KMS-11 (cell line): ENCODE measurements at regions not wholly inside any gene's neighbourhood (a gene's known extent, or its start where the extent isn't known, plus 50 kb on each side); places are given as distances from the start of the nearest gene placed in this dataset.
A peak's percentile ranks its signal among the peaks of the same experiment; 100 is the strongest.

Experiments used
- H2AFZ ChIP-seq: fragments of 200-600 bp; sonication (generic); 2 replicates; pipeline ENCODE4 v1.6.1; 2016; ENCODE audit warnings: antibody characterized with exemption, mixed run types, low read depth
- H3K27ac ChIP-seq: fragments of 200-600 bp; sonication (generic); 2 replicates; pipeline ENCODE4 v1.6.1; 2016; ENCODE audit warnings: mild to moderate bottlenecking, mixed run types
- H3K27me3 ChIP-seq: fragments of 200-600 bp; sonication (generic); 2 replicates; pipeline ENCODE4 v1.6.1; 2017; ENCODE audit warnings: mild to moderate bottlenecking, low read depth, mixed run types, moderate library complexity; ENCODE audit not compliant: insufficient read depth
- H3K36me3 ChIP-seq: fragments of 200-600 bp; sonication (generic); 2 replicates; pipeline ENCODE4 v1.6.1; 2017; ENCODE audit warnings: mild to moderate bottlenecking, mixed run types; ENCODE audit not compliant: insufficient read depth
- H3K4me1 ChIP-seq: fragments of 200-600 bp; sonication (generic); 2 replicates; pipeline ENCODE4 v1.6.1; 2016; ENCODE audit warnings: mild to moderate bottlenecking, low read depth, mixed run types; ENCODE audit not compliant: poor library complexity, severe bottlenecking
- H3K4me2 ChIP-seq: fragments of 200-600 bp; sonication (generic); 2 replicates; pipeline ENCODE4 v1.7.0; 2016; ENCODE audit warnings: mild to moderate bottlenecking, mixed run types
- H3K4me3 ChIP-seq: fragments of 200-600 bp; sonication (generic); IDR thresholded peaks from 2 replicates; pipeline ENCODE4 v1.6.1; 2017; ENCODE audit warnings: low read depth, low read length, mixed read lengths; ENCODE audit not compliant: insufficient read depth
- H3K79me2 ChIP-seq: fragments of 200-600 bp; sonication (generic); 2 replicates; pipeline ENCODE4 v1.6.1; 2016; ENCODE audit warnings: low read depth, mixed run types; ENCODE audit not compliant: insufficient read depth
- H3K9ac ChIP-seq: fragments of 200-600 bp; sonication (generic); 2 replicates; pipeline ENCODE4 v1.6.1; 2016; ENCODE audit warnings: mild to moderate bottlenecking, mixed run types
- H4K20me1 ChIP-seq: fragments of 200-600 bp; sonication (generic); 2 replicates; pipeline ENCODE4 v1.6.1; 2016; ENCODE audit warnings: mild to moderate bottlenecking, mixed run types; ENCODE audit not compliant: insufficient read depth
- CTCF ChIP-seq: fragments of 200-600 bp; sonication (generic); conservative IDR thresholded peaks from 2 replicates; pipeline ENCODE4 v1.6.1; 2017; ENCODE audit warnings: low read depth, mild to moderate bottlenecking, antibody characterized with exemption, low read length, moderate library complexity, mixed read lengths

GRCh38 chr10:62728479-62728878 lies 76.0 kb upstream of the ADO start:
- Histone ChIP-seq H3K36me3 (no peaks in the 10 kb centered on the region), H2AFZ (no peak overlapping the region), H4K20me1 (no peaks in the 10 kb centered on the region), H3K27ac (no peak overlapping the region), H3K4me2 (no peak overlapping the region), H3K27me3 (no peaks in the 10 kb centered on the region), H3K9ac (no peak overlapping the region), H3K4me3 (no peak overlapping the region), H3K4me1 (peaks cover 22% of the 10 kb centered on the region), H3K79me2 (no peaks in the 10 kb centered on the region)
- no peak for TF ChIP-seq CTCF

GRCh38 chr10:62732841-62733653 lies 71.5 kb upstream of the ADO start:
- peak overlapping the region; percentile 60 for H3K27ac ChIP-seq
- no peaks in the 10 kb centered on the region for H3K27me3 ChIP-seq
- H3K4me3 ChIP-seq = no peak overlapping the region
- no peak for TF ChIP-seq CTCF
- no peaks in the 10 kb centered on the region for H3K36me3 ChIP-seq
- H3K79me2 ChIP-seq = no peaks in the 10 kb centered on the region
- H3K4me1 ChIP-seq = peaks cover 39% of the 10 kb centered on the region
- H3K4me2 ChIP-seq = peak overlapping the region; percentile 63
- peak overlapping the region; percentile 47 for H2AFZ ChIP-seq
- H3K9ac ChIP-seq = peak overlapping the region; percentile 13; the same call in 1 of the 2 replicates
- H4K20me1 ChIP-seq = no peaks in the 10 kb centered on the region

- H4K20me1 ChIP-seq = no peaks in the 10 kb centered on the region
- no peak overlapping the region for H3K4me3 ChIP-seq
- H3K27ac ChIP-seq = peak overlapping the region; percentile 60
- no peaks in the 10 kb centered on the region for H3K79me2 ChIP-seq
- no peak overlapping the region; the same call in 1 of the 2 replicates for H2AFZ ChIP-seq
- H3K36me3 ChIP-seq = no peaks in the 10 kb centered on the region
- H3K9ac ChIP-seq = no peak overlapping the region
- TF ChIP-seq CTCF = no peak
- H3K4me1 ChIP-seq = peaks cover 39% of the 10 kb centered on the region
- H3K27me3 ChIP-seq = no peaks in the 10 kb centered on the region
- H3K4me2 ChIP-seq = 0 out of 2 replicates have a peak overlapping the region, but pooled peaks have one; percentile 63
Measured at GRCh38 chr10:62733654-62734293, 70.7 kb upstream of the ADO start.

GRCh38 chr10:62734781-62735463 lies 69.6 kb upstream of the ADO start:
- no peak overlapping the region for H3K4me2 ChIP-seq

More at GRCh38 chr10:62734781-62735463, 69.6 kb upstream of the ADO start:
- H3K4me1 ChIP-seq = peaks cover 39% of the 10 kb centered on the region
- H3K9ac ChIP-seq = no peak overlapping the region
- no peaks in the 10 kb centered on the region for H3K36me3 ChIP-seq
- no peak overlapping the region for H2AFZ ChIP-seq
- no peak overlapping the region for H3K27ac ChIP-seq
- no peak for TF ChIP-seq CTCF
- no peaks in the 10 kb centered on the region for H4K20me1 ChIP-seq
- no peaks in the 10 kb centered on the region for H3K79me2 ChIP-seq
- no peaks in the 10 kb centered on the region for H3K27me3 ChIP-seq
- H3K4me3 ChIP-seq = no peak overlapping the region
